ENCODE measurements at regions not wholly inside any gene's neighbourhood (a gene's known extent, or its start where the extent isn't known, plus 50 kb on each side); places are given as distances from the start of the nearest gene placed in this dataset.

- TF ChIP-seq SKIL (IDR thresholded peaks at IDR 0.05; ENCODE audit: low read depth, poor library complexity, severe bottlenecking): no peak
Measured at GRCh38 chr4:27272217-27272616, 411.6 kb downstream of the STIM2 start (continued).

- no peaks in the 10 kb centered on the region for H3K36me3 ChIP-seq (ENCODE audit: control insufficient read depth in 2 of 2, insufficient read depth in 2 of 2, low read length in 1 of 2)
- RAD21 ChIA-PET (ENCODE audit: unreplicated experiment): no interaction called here
- no peaks in the 10 kb centered on the region for H3K4me1 ChIP-seq (ENCODE audit: control insufficient read depth, insufficient read depth, low read length)
- in situ Hi-C loops (cut with MboI): no loop called here
- no TSS peak for BruUV-seq (replicated peaks)
- H4K20me1 ChIP-seq (ENCODE audit: control insufficient read depth, insufficient read depth): no peaks in the 10 kb centered on the region
- intact Hi-C loops (cut with micrococcal nuclease; ENCODE audit: unreplicated experiment): no loop called here
- no peak overlapping the region for H3K4me3 ChIP-seq
- WGBS (ENCODE audit: insufficient coverage, insufficient replicate concordance, low lambda C conversion rate, missing lambda C conversion rate): 2% methylated on average over 3 of the region's 3 CpGs
- POLR2A ChIA-PET: no interaction called here
- H2AFZ ChIP-seq (ENCODE audit: control insufficient read depth, low read depth, low read length): no peak overlapping the region
- H3K27ac ChIP-seq (ENCODE audit: control insufficient read depth, insufficient read depth): no peak overlapping the region
- H3K9ac ChIP-seq (ENCODE audit: control insufficient read depth, insufficient read depth, low read length): no peak overlapping the region
- no peak for DNase-seq (ENCODE audit: low read depth, low spot score)
- H3K4me2 ChIP-seq (ENCODE audit: control insufficient read depth, insufficient read depth): no peak overlapping the region
- FAIRE-seq: no peak
- H3K9me3 ChIP-seq (replicated peaks; ENCODE audit: control insufficient read depth, insufficient read depth, low read length): no peaks in the 10 kb centered on the region
- no peaks in the 10 kb centered on the region for H3K79me2 ChIP-seq (ENCODE audit: control insufficient read depth, insufficient read depth, low read length)
- no peaks in the 10 kb centered on the region for H3K27me3 ChIP-seq (replicated peaks in 1 of 2; ENCODE audit: control insufficient read depth in 2 of 2, insufficient read depth in 2 of 2, low read length in 1 of 2)
- no peak for ATAC-seq
- CTCF ChIA-PET: no interaction called here
- SMC1A ChIA-PET (ENCODE audit: uncharacterized antibody, unreplicated experiment): no interaction called here
- TF ChIP-seq JUNB (IDR thresholded peaks at IDR 0.05): no peak
- no peak for TF ChIP-seq BCL3 (IDR thresholded peaks at IDR 0.05; ENCODE audit: borderline replicate concordance, insufficient read depth, low read depth, low read length, poor library complexity, severe bottlenecking)
- TF ChIP-seq E2F8 (IDR thresholded peaks at IDR 0.05; ENCODE audit: low read depth, partially characterized antibody): no peak
- TF ChIP-seq IKZF2 (IDR thresholded peaks at IDR 0.05): no peak
- TF ChIP-seq CEBPZ (IDR thresholded peaks at IDR 0.05; ENCODE audit: low read depth, low read length): no peak
- no peak for TF ChIP-seq E2F4 (IDR thresholded peaks at IDR 0.05; ENCODE audit: low read depth, low read length)
- no peak for TF ChIP-seq IKZF1 (conservative IDR thresholded peaks at IDR 0.05)
- no peak for TF ChIP-seq ZNF622 (IDR thresholded peaks at IDR 0.05)
- no peak for TF ChIP-seq NR2F1 (conservative IDR thresholded peaks at IDR 0.05)
- TF ChIP-seq POLR2AphosphoS2 (IDR thresholded peaks at IDR 0.05; ENCODE audit: low read depth, low read length): no peak
Measured at GRCh38 chr4:27276307-27277073, 415.8 kb downstream of the STIM2 start.

Measured in GM12878 (cell line).